OCI-LY1 (cell line): ENCODE measurements at regions not wholly inside any gene's neighbourhood (a gene's known extent, or its start where the extent isn't known, plus 50 kb on each side); places are given as distances from the start of the nearest gene placed in this dataset.

Experiments used
- CTCF ChIP-seq: fragments of 200-600 bp; sonication (generic), shearing (Covaris generic); IDR thresholded peaks from 2 replicates; pipeline ENCODE4 v1.5.1; 2017; ENCODE audit warnings: mild to moderate bottlenecking, antibody characterized with exemption, low read length, moderate library complexity, mixed read lengths
- EZH2 ChIP-seq: fragments of 200-600 bp; sonication (generic), shearing (Covaris generic); IDR thresholded peaks from 2 replicates; pipeline ENCODE4 v1.8.0; 2017; ENCODE audit warnings: borderline replicate concordance, mixed run types, mild to moderate bottlenecking, antibody characterized with exemption, low read length, moderate library complexity, mixed read lengths

- TF ChIP-seq CTCF (no peak), EZH2 (no peak)
These were observed 206.5 kb downstream of the PCDH10 start for GRCh38 chr4:133355633-133356032.
